Spleen (tissue), 7 donors: ENCODE measurements at regions not wholly inside any gene's neighbourhood (a gene's known extent, or its start where the extent isn't known, plus 50 kb on each side); places are given as distances from the start of the nearest gene placed in this dataset.

Source experiments
- POLR2A ChIP-seq, 3 donors: fragments of 450-650 bp; IDR thresholded peaks; one replicate each; pipeline ENCODE4 v1.5.1; 2017; ENCODE audit warnings: antibody characterized with exemption in 3 of 3, mild to moderate bottlenecking in 1 of 3
- POLR2AphosphoS5 ChIP-seq, 3 donors: sonication (generic); formaldehyde crosslinking; IDR thresholded peaks; one replicate each; pipeline ENCODE4 v1.5.1; 2017; ENCODE audit warnings: antibody characterized with exemption in 3 of 3
- TF ChIP-seq, protein P1 (sequence below), 11 experiments: fragments of 200-600 bp in 7 of 11; fragments of 450-650 bp in 4 of 11; sonication (generic) in 4 of 11; IDR thresholded peaks in 8 of 11; conservative IDR thresholded peaks in 3 of 11; 1 replicate in 7 of 11; 2 replicates in 4 of 11; pipeline versions ENCODE4 v1.4.0 to v1.8.0; 2016 to 2021; ENCODE audit warnings: antibody characterized with exemption in 11 of 11, inconsistent platforms in 4 of 11, mild to moderate bottlenecking in 1 of 11
- donor health status: DM: no; HTN: no; CAD: no; lungs with moderate emphysema.
- donor health status: DM: no; HTN: no; CAD: no.
- donor health status: DM: no; HTN: no; CAD: no.

- TF ChIP-seq, protein P1, sequence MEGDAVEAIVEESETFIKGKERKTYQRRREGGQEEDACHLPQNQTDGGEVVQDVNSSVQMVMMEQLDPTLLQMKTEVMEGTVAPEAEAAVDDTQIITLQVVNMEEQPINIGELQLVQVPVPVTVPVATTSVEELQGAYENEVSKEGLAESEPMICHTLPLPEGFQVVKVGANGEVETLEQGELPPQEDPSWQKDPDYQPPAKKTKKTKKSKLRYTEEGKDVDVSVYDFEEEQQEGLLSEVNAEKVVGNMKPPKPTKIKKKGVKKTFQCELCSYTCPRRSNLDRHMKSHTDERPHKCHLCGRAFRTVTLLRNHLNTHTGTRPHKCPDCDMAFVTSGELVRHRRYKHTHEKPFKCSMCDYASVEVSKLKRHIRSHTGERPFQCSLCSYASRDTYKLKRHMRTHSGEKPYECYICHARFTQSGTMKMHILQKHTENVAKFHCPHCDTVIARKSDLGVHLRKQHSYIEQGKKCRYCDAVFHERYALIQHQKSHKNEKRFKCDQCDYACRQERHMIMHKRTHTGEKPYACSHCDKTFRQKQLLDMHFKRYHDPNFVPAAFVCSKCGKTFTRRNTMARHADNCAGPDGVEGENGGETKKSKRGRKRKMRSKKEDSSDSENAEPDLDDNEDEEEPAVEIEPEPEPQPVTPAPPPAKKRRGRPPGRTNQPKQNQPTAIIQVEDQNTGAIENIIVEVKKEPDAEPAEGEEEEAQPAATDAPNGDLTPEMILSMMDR (IDR thresholded peaks at IDR 0.05 in 8 of 11, conservative IDR thresholded peaks at IDR 0.05 in 3 of 11): no peak
- no peak for TF ChIP-seq POLR2A (IDR thresholded peaks at IDR 0.05)
- no peak for TF ChIP-seq POLR2AphosphoS5 (IDR thresholded peaks at IDR 0.05)
These were observed 226.2 kb downstream of the RHOU start for GRCh38 chr1:228961511-228961910.
